GM10248 (cell line): ENCODE measurements at regions not wholly inside any gene's neighbourhood (a gene's known extent, or its start where the extent isn't known, plus 50 kb on each side); places are given as distances from the start of the nearest gene placed in this dataset.

Experiments used
- CTCF ChIA-PET: fragments of 300-600 bp; sonication (Branson Sonifier 250); formaldehyde crosslinking; extraction: SDS; loops from one replicate; lab custom pipeline; 2021; ENCODE audit warnings: antibody characterized with exemption; lab: Yijun Ruan, JAX
- POLR2A ChIA-PET: fragments of 350-650 bp; sonication (Branson Sonifier 250); formaldehyde crosslinking; extraction: SDS; loops from one replicate; lab custom pipeline; 2020; ENCODE audit warnings: antibody characterized with exemption; lab: Yijun Ruan, JAX
- DNase-seq: peaks from one replicate; pipeline ENCODE4 v3.0.0; 2012; ENCODE audit errors: extremely low spot score
- TF ChIP-seq, protein P1 (sequence below): IDR thresholded peaks from 2 replicates; pipeline ENCODE4 v1.5.1; 2012; ENCODE audit warnings: mild to moderate bottlenecking, low read depth; ENCODE audit errors: extremely low read depth, missing control alignments, control extremely low read depth

DNA sequence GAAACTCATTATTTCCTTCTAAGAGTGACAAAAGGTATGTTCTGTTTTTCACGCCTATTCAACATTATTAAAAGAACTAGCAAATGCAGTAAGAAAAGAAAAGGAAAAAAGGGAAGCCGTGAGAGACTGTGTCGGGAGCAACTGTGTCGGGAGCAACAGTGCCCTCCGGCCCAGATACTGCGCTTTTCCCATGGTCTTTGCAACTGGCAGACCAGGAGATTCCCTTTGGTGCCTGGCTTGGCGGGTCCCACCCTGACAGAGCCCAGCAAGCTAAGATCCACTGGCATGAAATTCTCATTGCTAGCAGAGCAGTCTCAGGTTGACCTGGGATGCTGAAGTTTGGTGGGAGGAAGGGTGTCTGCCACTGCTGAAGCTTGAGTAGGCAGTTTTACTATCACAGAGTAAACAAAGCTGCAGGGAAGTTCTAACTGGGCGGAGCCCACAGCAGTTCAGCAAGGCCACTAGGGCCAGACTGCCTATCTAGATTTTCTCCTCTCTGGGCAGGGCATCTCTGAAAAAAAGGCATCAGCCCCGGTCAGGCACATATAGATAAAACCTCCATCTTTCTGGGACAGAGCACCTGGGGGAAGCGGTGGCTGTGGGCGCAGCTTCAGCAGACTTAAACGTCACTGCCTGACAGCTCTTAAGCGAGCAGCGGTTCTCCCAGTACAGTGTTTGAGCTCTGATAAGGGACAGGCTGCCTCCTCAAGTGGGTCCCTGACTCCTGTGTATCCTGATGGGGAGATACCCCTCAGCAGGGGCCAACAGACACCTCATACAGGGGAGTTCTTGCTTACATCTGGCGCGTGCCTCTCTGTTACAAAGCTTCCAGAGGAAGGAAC, 1237.4 kb upstream of the CDH18 start:
- TF ChIP-seq, protein P1, sequence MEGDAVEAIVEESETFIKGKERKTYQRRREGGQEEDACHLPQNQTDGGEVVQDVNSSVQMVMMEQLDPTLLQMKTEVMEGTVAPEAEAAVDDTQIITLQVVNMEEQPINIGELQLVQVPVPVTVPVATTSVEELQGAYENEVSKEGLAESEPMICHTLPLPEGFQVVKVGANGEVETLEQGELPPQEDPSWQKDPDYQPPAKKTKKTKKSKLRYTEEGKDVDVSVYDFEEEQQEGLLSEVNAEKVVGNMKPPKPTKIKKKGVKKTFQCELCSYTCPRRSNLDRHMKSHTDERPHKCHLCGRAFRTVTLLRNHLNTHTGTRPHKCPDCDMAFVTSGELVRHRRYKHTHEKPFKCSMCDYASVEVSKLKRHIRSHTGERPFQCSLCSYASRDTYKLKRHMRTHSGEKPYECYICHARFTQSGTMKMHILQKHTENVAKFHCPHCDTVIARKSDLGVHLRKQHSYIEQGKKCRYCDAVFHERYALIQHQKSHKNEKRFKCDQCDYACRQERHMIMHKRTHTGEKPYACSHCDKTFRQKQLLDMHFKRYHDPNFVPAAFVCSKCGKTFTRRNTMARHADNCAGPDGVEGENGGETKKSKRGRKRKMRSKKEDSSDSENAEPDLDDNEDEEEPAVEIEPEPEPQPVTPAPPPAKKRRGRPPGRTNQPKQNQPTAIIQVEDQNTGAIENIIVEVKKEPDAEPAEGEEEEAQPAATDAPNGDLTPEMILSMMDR: no peak
- POLR2A ChIA-PET: no interaction called here
- no peak for DNase-seq
- CTCF ChIA-PET: no interaction called here

DNA sequence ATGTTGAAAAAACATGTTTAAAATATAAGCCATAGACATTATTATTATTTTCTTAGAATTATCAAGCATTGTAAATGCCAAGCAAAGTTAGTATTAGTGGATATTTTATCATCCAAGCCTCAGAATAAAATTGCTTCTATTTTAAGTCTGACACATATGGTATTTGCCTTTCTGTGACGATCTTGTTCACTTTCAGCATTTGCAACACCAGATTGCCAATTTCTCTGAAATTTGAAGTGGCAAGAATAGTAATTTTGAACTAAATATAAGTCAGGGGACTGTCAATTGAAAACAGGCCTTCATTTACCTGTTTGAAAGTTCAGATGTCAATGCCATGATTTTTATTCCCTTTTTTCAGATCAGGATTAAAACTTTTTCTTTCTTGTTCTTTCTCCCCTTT, 1233.6 kb upstream of the CDH18 start:
- CTCF ChIA-PET: no interaction called here
- TF ChIP-seq, protein P1: no peak
- POLR2A ChIA-PET: no interaction called here
- no peak for DNase-seq

DNA sequence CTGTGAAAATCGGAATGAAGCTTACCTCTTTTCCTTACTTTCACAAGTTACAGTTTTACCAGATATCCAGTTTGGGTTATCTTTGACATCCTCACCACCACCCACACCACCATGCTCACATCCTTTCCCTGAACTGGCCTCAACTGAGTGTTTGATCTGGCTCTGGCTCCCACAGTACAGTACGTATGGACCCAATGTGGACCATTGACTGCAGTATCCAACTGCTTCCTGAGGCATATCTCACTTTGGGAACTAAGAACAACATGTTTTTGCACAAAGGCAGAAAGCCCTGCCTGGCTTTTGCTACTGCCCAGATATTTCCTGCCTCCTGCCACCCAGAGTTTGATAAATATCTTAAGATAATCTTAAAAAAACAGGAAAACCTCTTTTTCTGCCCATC, 1232.0 kb upstream of the CDH18 start:
- POLR2A ChIA-PET: no interaction called here
- CTCF ChIA-PET: no interaction called here
- TF ChIP-seq, protein P1: no peak
- DNase-seq: no peak

DNA sequence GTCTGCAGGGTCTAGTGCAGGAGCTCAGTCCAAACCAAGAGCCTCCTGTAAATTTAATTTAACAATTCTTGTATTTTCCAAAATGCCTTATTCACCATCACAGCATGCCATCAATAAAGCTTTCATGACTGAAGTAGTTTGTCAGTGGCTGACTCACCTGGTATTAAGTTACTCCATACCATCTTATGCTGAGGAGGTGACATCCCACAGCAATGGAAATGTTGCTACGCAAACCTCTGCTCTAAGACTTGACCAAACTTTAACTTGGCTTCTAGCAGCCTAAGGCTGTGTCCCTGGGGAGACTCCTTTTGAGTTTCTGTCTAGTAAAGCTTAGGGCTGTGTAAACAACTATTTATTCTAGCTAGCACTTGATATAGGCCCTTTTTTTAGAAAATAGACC, 1231.3 kb upstream of the CDH18 start:
- DNase-seq: no peak
- CTCF ChIA-PET: no interaction called here
- POLR2A ChIA-PET: no interaction called here
- TF ChIP-seq, protein P1: no peak

DNA sequence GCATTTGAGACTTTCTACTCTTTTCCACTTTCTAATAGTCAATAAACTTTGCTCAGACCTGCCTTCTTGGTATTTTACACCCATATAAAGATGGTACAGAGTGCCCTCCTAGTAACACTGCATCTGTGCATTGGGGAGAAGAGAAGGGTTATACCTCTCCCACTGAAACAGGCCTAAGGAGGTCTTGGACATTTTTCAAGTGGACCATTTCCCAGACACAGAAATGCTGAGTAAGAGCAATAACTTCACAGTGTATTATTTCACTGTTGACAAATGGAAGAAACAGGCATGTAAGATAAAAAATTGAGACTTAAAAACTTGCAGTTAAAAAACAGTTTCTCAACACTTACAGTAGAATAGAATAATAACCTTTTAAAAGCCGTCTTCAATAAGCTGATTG, 1224.0 kb upstream of the CDH18 start:
- no peak for DNase-seq
- CTCF ChIA-PET: no interaction called here
- POLR2A ChIA-PET: no interaction called here
- TF ChIP-seq, protein P1: no peak

DNA sequence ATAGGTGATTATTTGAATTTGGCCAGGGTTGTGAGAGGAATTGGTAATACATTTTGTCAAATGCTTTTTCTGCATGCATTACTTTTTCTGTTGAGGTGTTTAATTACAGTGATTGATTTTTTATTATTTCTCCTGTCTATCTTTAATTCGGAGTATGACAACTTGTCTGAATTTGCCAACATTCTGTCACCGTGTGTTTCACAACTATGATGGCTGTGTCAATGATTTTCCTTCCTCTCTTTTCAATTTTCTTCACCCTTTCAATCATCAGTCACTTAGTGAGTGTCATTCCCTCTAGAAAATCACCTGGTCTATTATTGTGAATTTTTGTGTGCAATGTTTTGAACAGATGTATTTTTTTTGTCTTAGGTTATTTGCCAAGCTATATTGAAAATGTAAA, 1221.4 kb upstream of the CDH18 start:
- ChIA-PET CTCF (no interaction called here), POLR2A (no interaction called here)
- DNase-seq: no peak
- TF ChIP-seq, protein P1: no peak
